Left ventricle myocardium inferior (tissue), 1 donor: ENCODE measurements at regions not wholly inside any gene's neighbourhood (a gene's known extent, or its start where the extent isn't known, plus 50 kb on each side); places are given as distances from the start of the nearest gene placed in this dataset.

Source experiments
- DNase-seq: peaks from one replicate; pipeline ENCODE4 v3.0.0-alpha.2; 2020
- H3K27ac ChIP-seq: fragments of 200-600 bp; replicated peaks from 2 replicates; pipeline ENCODE4 v1.8.0; 2021
- H3K27me3 ChIP-seq: fragments of 200-600 bp; 2 replicates; pipeline ENCODE4 v1.8.0; 2021; ENCODE audit warnings: low read depth
- H3K36me3 ChIP-seq: fragments of 200-600 bp; 2 replicates; pipeline ENCODE4 v1.8.0; 2021
- H3K4me1 ChIP-seq: fragments of 200-600 bp; 2 replicates; pipeline ENCODE4 v1.8.0; 2021
- H3K4me3 ChIP-seq: fragments of 200-600 bp; 2 replicates; pipeline ENCODE4 v1.8.0; 2021; ENCODE audit warnings: mild to moderate bottlenecking, moderate library complexity
- H3K9me3 ChIP-seq: fragments of 200-600 bp; replicated peaks from 2 replicates; pipeline ENCODE4 v1.8.0; 2021
- intact Hi-C: fragments of 100-400 bp; cut with micrococcal nuclease; formaldehyde crosslinking; loops from one replicate; pipeline ENCODE4 v1.11.0; 2022
- TF ChIP-seq, protein P1 (sequence below): fragments of 200-600 bp; IDR thresholded peaks from 2 replicates; pipeline ENCODE4 v1.8.0; 2021; ENCODE audit warnings: antibody characterized with exemption, mild to moderate bottlenecking, borderline replicate concordance
- donor health status: DM: no; HTN: yes; CAD: no; lungs with severe emphysema.

DNA sequence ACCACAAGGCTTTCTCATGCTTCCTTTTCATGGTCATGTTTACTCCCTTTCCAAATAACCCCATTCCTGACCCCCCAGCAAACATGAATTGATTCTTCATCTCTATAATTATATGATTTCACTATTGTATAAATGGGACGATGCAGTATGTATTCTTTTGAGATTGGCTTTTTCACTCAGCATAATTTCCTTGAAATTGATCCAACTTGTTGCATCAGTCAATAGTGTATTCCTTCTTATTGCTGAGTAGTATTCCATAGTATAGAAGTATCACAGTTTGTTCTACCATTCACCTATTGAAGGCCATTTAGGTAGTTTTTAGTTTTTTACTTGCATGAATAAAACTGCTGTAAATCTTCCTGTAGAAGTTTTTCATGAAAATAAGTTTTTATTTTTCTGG is 264.7 kb downstream of the BAMBI start:
- TF ChIP-seq, protein P1, sequence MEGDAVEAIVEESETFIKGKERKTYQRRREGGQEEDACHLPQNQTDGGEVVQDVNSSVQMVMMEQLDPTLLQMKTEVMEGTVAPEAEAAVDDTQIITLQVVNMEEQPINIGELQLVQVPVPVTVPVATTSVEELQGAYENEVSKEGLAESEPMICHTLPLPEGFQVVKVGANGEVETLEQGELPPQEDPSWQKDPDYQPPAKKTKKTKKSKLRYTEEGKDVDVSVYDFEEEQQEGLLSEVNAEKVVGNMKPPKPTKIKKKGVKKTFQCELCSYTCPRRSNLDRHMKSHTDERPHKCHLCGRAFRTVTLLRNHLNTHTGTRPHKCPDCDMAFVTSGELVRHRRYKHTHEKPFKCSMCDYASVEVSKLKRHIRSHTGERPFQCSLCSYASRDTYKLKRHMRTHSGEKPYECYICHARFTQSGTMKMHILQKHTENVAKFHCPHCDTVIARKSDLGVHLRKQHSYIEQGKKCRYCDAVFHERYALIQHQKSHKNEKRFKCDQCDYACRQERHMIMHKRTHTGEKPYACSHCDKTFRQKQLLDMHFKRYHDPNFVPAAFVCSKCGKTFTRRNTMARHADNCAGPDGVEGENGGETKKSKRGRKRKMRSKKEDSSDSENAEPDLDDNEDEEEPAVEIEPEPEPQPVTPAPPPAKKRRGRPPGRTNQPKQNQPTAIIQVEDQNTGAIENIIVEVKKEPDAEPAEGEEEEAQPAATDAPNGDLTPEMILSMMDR, result no peak
- intact Hi-C loops, result no loop called here
- no peaks in the 10 kb centered on the region for H3K27me3 ChIP-seq
- H3K27ac ChIP-seq, result no peak overlapping the region
- peaks cover 22% of the 10 kb centered on the region for H3K4me1 ChIP-seq
- no peak for DNase-seq
- H3K9me3 ChIP-seq, result peaks cover 14% of the 10 kb centered on the region
- no peak overlapping the region for H3K4me3 ChIP-seq
- H3K36me3 ChIP-seq, result no peaks in the 10 kb centered on the region

DNA sequence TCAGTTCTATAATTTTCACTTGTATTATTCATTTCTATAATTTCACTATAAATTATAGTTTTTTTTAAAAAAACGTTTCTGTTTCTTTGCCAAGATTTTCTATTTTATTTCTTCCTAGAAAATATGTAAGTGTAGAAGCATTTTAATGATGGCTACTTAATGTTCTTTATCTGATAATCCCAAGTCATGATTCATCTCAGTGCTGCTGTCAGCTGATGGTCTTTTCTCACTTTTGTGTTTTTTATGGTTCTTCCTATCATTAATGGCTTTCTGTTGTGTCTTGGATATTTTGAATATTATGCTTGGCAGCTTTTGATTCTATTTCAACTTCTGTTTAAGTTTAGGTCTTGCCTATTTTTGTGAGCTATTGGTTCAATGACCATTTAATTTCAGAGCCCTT is 268.6 kb downstream of the BAMBI start:
- intact Hi-C loops, result no loop called here
- H3K4me1 ChIP-seq, result peaks cover 15% of the 10 kb centered on the region
- H3K27ac ChIP-seq, result no peak overlapping the region
- TF ChIP-seq, protein P1, result no peak
- H3K4me3 ChIP-seq, result no peak overlapping the region
- peaks cover 19% of the 10 kb centered on the region for H3K9me3 ChIP-seq
- no peaks in the 10 kb centered on the region for H3K27me3 ChIP-seq
- DNase-seq, result no peak
- H3K36me3 ChIP-seq, result no peaks in the 10 kb centered on the region

DNA sequence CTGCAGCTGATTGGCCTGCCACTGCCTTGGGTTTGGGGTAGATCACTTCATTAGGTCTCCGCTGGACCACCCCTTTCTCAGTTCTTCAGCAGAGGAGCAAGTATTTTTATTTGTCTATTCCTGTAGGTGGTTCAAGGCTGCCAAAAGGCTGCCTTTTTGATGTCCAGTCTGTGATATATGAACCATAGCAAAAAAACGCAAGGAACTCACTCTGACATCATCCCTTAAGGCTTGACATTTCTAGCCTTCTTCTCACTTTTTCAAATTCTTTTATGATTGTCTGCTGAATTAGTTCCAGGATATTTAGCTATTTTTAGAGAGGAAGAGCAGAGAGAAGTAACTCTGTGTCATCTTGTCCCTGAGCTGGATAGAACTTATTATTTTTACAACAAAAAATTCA is 269.2 kb downstream of the BAMBI start:
- TF ChIP-seq, protein P1, result no peak
- intact Hi-C loops, result no loop called here
- H3K27ac ChIP-seq, result no peak overlapping the region
- H3K4me3 ChIP-seq, result no peak overlapping the region
- H3K36me3 ChIP-seq, result no peaks in the 10 kb centered on the region
- no peak for DNase-seq
- peaks cover 15% of the 10 kb centered on the region for H3K4me1 ChIP-seq
- peaks cover 19% of the 10 kb centered on the region for H3K9me3 ChIP-seq
- no peaks in the 10 kb centered on the region for H3K27me3 ChIP-seq

DNA sequence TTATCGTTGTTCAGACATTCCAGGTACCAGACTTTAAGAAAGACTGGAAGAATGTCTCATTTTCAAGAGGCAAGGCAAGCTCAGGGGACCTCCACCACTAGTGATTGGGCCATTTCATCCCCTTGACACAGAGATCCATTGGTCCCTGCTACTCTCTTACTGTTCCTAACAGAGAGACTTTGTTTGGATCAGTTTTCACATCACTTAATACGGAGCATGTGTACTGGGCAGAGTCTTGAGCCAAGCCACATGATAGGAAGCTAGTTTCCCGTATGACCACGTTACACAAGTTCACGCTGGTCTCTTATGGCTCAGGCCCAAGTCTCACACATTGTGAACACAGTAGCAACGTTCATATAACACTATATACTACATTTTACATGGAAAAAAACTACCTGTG is 269.9 kb downstream of the BAMBI start:
- no peak overlapping the region for H3K27ac ChIP-seq
- intact Hi-C loops, result no loop called here
- peaks cover 15% of the 10 kb centered on the region for H3K4me1 ChIP-seq
- H3K27me3 ChIP-seq, result no peaks in the 10 kb centered on the region
- TF ChIP-seq, protein P1, result no peak
- no peak for DNase-seq
- no peaks in the 10 kb centered on the region for H3K36me3 ChIP-seq
- H3K4me3 ChIP-seq, result no peak overlapping the region
- peaks cover 19% of the 10 kb centered on the region for H3K9me3 ChIP-seq

DNA sequence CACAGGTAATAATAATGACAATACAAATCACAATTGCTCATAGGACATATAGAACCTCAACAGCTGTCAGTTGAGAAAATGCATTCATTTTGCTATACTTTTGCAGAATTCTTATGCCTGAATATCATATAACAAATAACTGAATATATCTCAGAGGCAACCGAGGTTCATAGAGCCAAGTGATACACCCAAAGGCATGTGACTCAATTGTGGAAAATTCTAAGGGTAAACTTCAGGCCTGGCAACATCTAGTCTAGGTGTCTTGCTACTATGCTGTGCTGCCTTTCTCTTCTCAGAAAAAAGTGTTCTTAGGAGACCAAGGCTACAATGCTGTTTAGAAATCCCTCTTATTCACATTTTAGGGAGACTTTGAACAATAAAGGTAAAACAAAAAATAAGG is 270.7 kb downstream of the BAMBI start:
- no peak overlapping the region for H3K4me3 ChIP-seq
- H3K36me3 ChIP-seq, result no peaks in the 10 kb centered on the region
- TF ChIP-seq, protein P1, result no peak
- H3K4me1 ChIP-seq, result peaks cover 15% of the 10 kb centered on the region
- no peaks in the 10 kb centered on the region for H3K27me3 ChIP-seq
- DNase-seq, result no peak
- no peak overlapping the region for H3K27ac ChIP-seq
- peaks cover 19% of the 10 kb centered on the region for H3K9me3 ChIP-seq
- intact Hi-C loops, result no loop called here
